ENCODE measurements at regions not wholly inside any gene's neighbourhood (a gene's known extent, or its start where the extent isn't known, plus 50 kb on each side); places are given as distances from the start of the nearest gene placed in this dataset.
"Not testable (repeated sequence)": the region's sequence is repeated elsewhere in the genome, so short reads cannot be mapped to it uniquely, and the experiment has no call there.

DNA sequence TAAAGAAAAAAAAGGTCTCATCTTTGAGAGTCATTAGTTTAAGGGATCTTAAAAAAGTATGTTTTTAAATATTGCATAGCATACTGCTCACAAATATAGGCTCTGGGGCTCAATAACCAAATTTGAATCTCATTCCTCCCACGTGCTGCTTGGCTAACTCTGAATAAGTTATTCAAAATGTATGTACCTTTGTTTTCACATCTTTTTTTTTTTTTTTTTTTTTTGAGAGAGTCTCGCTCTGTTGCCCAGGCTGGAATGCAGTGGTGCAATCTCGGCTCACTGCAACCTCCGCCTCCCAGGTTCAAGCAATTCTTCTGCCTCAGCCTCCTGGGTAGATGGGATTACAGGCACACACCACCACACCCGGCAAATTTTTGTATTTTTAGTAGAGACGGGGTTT lies 335.6 kb downstream of the CRPPA start:
- TF ChIP-seq, protein P1, sequence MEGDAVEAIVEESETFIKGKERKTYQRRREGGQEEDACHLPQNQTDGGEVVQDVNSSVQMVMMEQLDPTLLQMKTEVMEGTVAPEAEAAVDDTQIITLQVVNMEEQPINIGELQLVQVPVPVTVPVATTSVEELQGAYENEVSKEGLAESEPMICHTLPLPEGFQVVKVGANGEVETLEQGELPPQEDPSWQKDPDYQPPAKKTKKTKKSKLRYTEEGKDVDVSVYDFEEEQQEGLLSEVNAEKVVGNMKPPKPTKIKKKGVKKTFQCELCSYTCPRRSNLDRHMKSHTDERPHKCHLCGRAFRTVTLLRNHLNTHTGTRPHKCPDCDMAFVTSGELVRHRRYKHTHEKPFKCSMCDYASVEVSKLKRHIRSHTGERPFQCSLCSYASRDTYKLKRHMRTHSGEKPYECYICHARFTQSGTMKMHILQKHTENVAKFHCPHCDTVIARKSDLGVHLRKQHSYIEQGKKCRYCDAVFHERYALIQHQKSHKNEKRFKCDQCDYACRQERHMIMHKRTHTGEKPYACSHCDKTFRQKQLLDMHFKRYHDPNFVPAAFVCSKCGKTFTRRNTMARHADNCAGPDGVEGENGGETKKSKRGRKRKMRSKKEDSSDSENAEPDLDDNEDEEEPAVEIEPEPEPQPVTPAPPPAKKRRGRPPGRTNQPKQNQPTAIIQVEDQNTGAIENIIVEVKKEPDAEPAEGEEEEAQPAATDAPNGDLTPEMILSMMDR (IDR thresholded peaks at IDR 0.05; ENCODE audit: low read depth, low read length, poor library complexity, severe bottlenecking): not testable (repeated sequence)
- TF ChIP-seq EZH2phosphoT487 (IDR thresholded peaks at IDR 0.05; ENCODE audit: borderline replicate concordance, low read length): not testable (repeated sequence)

Measured in DOHH2 (cell line).